Frontal cortex (tissue), 3 donors: ENCODE measurements at regions not wholly inside any gene's neighbourhood (a gene's known extent, or its start where the extent isn't known, plus 50 kb on each side); places are given as distances from the start of the nearest gene placed in this dataset.

Source experiments
- DNase-seq, 2 donors: peaks; one replicate each; pipeline ENCODE4 v3.0.0; 2012; ENCODE audit warnings: low spot score in 2 of 2
- FAIRE-seq: peaks from 2 replicates; lab custom pipeline; 2012; peaks lifted over from hg19 to GRCh38; lab: Jason Lieb, UNC
- donor health status: control.
- donor health status: control.
- donor health status: control.

- no peak for FAIRE-seq
- no peak for DNase-seq
These were observed 52.4 kb downstream of the CBLL2 start for GRCh38 chrX:22325096-22325495.

GRCh38 chrX:22329783-22330182 is 57.1 kb downstream of the CBLL2 start:
- DNase-seq (no peak), FAIRE-seq (no peak)

GRCh38 chrX:22338740-22339139 is 66.0 kb downstream of the CBLL2 start:
- FAIRE-seq, result no peak
- DNase-seq, result no peak

DNA sequence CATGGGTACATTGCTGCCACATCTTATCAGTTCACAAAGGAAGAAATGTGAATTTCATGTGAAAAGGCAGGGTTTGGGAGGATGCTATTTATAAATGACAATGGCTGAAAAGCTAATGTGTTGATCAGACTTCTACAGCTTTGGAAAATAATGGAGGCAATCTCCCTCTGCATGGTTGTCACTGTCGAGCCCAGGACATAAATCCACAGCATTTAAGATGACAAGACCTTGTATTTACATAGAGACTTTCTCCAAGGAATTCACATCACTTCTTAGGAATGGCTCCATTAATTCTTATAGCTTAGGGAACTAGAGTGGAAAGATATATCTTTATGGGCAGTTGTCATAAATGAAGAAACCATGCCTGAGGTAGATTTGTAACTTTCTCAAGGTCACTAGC is 66.7 kb downstream of the CBLL2 start:
- no peak for DNase-seq
- no peak for FAIRE-seq

- DNase-seq (no peak), FAIRE-seq (no peak)
These were observed 67.4 kb downstream of the CBLL2 start for GRCh38 chrX:22340022-22340616.

GRCh38 chrX:22343192-22343591 is 70.5 kb downstream of the CBLL2 start:
- FAIRE-seq, result no peak
- DNase-seq, result no peak

DNA sequence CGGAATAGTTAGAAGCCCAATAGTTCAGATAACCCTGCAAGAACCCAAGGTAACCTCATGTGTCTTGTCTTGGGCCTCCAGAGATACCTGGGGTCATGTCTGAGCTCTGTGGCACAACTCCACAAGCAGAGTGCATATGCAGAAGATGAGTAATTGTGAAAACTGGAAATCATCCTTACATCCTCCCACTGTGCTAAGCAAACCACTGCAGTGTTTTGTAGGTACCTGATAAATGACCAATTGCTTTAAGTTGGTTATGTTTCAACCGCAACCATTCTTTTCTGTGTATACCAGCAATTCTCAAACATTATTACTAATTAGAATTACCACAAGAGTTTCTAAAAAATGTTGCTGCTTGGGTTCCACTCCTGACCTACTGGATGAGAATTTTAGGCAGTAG is 73.2 kb downstream of the CBLL2 start:
- DNase-seq, result no peak
- FAIRE-seq, result no peak

GRCh38 chrX:22347491-22347890 is 74.8 kb downstream of the CBLL2 start:
- FAIRE-seq, result no peak

GRCh38 chrX:22349116-22349515 is 76.4 kb downstream of the CBLL2 start:
- no peak for DNase-seq
- no peak for FAIRE-seq

More at GRCh38 chrX:22347491-22347890, 74.8 kb downstream of the CBLL2 start:
- no peak for DNase-seq

DNA sequence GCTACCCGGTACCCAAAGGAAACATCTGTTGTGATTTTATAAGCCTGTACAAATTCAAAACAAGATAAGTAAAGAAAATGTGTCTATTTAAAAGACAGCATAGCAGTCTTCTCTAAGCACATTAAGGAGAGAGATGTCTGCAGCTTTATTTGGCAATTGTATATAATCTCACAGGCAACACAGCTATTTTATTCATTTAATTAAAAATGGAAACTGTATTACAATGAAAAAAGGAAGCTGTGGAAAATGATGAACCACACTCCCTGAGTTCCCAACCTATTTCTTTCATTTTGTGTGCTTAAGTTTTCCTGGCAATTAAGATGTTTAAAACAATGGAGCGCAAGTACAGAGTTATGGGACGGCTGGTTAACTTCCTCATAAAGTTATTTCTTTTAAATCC is 78.4 kb downstream of the CBLL2 start:
- DNase-seq (no peak), FAIRE-seq (no peak)

- no peak for FAIRE-seq
- DNase-seq, result no peak
These were observed 79.3 kb downstream of the CBLL2 start for GRCh38 chrX:22351966-22352365.

GRCh38 chrX:22357621-22358020 is 84.9 kb downstream of the CBLL2 start:
- DNase-seq (no peak), FAIRE-seq (no peak)

- DNase-seq (no peak), FAIRE-seq (no peak)
These were observed 87.4 kb downstream of the CBLL2 start for GRCh38 chrX:22360129-22360528.

- DNase-seq, result no peak
- FAIRE-seq, result no peak
These were observed 92.7 kb downstream of the CBLL2 start for GRCh38 chrX:22365460-22365859.

- no peak for FAIRE-seq
- DNase-seq, result no peak
These were observed 93.5 kb downstream of the CBLL2 start for GRCh38 chrX:22366166-22366702.

DNA sequence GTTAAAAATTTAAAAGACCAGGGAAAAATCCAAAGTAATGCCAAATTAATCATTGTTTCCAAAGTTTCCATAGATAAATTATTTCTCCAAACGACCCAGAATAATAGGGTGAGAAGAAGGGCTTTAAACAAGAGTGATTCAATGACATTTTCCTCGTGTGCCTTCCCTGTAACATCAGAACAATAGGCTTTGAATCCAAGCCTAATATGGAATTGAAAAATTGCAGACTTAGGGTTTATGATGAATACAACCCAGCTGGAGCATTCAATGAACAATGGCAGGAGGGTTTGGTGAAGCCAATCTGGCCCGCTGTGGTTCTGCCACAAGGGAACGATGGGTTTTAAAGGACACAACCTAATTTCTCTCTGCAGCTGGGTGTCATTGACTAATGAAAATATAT is 94.2 kb downstream of the CBLL2 start:
- no peak for FAIRE-seq
- no peak for DNase-seq

DNA sequence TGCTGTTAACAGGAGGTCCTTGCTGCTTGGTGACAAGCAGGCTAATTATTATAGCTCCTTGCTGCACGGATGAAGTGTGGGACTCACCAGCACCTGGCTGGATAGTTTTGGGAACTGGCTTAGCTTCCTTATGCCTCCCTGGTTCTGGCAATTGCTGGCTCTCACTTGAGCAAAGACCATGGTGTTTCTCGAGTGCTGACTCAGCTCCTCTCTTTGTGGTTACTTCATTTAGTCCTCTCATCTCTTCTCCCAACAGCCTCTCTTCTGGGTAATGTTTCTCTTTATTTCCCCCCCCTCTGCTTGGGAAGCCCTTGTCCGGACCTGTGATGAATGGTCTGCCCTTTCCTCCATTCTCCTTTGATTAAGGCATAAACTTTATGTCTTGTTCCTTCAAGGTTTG is 100.4 kb downstream of the CBLL2 start:
- DNase-seq (no peak), FAIRE-seq (no peak)

- DNase-seq (no peak), FAIRE-seq (no peak)
These were observed 101.1 kb downstream of the CBLL2 start for GRCh38 chrX:22373766-22374165.

GRCh38 chrX:22376369-22376768 is 103.7 kb downstream of the CBLL2 start:
- DNase-seq, result no peak
- no peak for FAIRE-seq

DNA sequence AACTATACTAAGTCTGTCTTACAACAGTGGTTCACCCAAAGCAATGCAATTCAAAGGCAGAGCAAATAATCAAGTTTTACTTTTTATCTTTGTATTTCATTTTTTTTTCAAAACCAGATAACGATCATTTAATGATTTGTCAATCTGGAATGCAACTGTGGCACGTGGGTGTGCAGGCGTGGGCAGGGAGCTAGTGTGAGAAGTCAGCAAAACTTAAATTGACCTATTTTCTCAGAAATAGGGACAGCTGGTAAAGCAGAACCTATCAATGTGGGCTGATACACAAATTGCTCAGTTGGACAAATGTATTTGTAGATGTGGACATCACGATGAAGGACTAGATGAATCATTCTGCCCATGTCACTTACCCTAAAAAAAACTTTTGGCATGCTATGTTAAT is 105.6 kb downstream of the CBLL2 start:
- no peak for DNase-seq
- no peak for FAIRE-seq

DNA sequence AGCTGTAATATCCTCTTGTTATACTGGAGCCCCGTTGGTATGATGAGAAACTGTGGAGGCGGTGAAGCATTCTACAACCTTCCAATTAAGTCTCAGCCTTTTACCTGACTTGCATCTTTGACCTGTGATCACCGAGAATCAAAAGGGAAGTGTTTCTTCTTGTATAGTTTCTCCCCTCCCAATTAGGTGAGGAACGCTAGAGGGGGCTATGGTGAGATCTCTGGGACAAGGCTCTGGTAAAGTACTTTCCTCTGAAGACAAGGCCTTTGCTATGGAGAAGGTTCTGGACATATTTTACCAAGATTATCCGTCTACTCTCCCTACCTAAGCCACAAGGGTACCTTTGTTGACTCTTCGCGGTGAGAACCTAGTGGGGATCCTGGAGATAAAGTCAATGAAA is 111.3 kb downstream of the CBLL2 start:
- DNase-seq (no peak), FAIRE-seq (no peak)

DNA sequence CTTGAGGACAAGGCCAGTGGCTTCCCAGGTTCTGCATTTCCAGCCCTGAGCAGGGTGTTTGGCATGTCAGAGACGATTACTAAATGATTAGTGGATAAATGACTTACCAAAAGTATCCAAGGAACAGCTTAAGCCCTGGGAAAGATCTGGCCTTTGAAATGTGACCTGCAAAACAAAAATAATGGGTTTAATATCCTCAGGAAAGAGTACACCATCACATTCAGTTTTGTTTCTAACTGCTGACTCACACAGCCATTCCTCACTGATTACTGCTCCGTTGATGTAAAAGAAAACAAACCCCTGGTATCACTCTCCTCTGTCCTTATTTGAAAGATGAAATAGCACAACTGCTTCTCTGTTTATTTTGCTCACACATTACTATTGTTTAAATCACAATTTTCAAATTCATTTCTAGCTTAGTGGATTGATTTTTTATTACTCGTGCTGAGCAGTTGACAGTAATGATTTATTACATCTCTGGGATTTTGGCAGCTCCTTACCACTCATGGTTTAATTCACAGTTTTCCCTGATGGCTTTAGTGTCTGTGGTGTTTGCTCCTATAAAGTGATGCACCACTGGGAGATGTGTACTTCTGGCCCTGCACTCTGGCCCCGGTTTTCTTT is 117.0 kb downstream of the CBLL2 start:
- DNase-seq (no peak), FAIRE-seq (no peak)
